HEK293 (cell line): ENCODE measurements at regions not wholly inside any gene's neighbourhood (a gene's known extent, or its start where the extent isn't known, plus 50 kb on each side); places are given as distances from the start of the nearest gene placed in this dataset.

Source experiments
- CTCF ChIA-PET: fragments of 350-600 bp; formaldehyde crosslinking; extraction: SDS; loops from one replicate; lab custom pipeline; 2021; ENCODE audit warnings: antibody characterized with exemption; lab: Yijun Ruan, JAX
- POLR2A ChIA-PET: fragments of 300-600 bp; formaldehyde crosslinking; extraction: SDS; loops from one replicate; lab custom pipeline; 2020; ENCODE audit warnings: antibody characterized with exemption, inconsistent platforms; lab: Yijun Ruan, JAX
- H3K27ac ChIP-seq: fragments of 200-500 bp; sonication (Bioruptor generic); 2 replicates; pipeline ENCODE4 v1.5.1; 2014; ENCODE audit warnings: low read depth, low read length, control low read depth, inconsistent platforms; ENCODE audit errors: extremely low read depth
- H3K36me3 ChIP-seq, 2 experiments: fragments of 200-500 bp in 1 of 2; sonication (Bioruptor generic) in 1 of 2; 1 replicate in 1 of 2; 2 replicates in 1 of 2; pipeline ENCODE4 v1.5.1; 2014 to 2017; ENCODE audit warnings: inconsistent platforms in 2 of 2, low read length in 2 of 2; ENCODE audit not compliant: control insufficient read depth in 2 of 2, insufficient read depth in 1 of 2
- H3K4me1 ChIP-seq: fragments of 200-500 bp; sonication (Bioruptor generic); 2 replicates; pipeline ENCODE4 v1.5.1; 2014; ENCODE audit warnings: mild to moderate bottlenecking, low read length, inconsistent platforms; ENCODE audit not compliant: control insufficient read depth, insufficient read depth
- H3K4me3 ChIP-seq: 2 replicates; pipeline ENCODE4 v1.5.1; 2011; ENCODE audit warnings: low read depth, mild to moderate bottlenecking, control low read depth, low read length, moderate library complexity
- H3K9me3 ChIP-seq: fragments of 200-500 bp; sonication (Bioruptor generic); 2 replicates; pipeline ENCODE4 v1.5.1; 2014; ENCODE audit warnings: low read depth, low read length, inconsistent platforms; ENCODE audit not compliant: control insufficient read depth, insufficient read depth
- BCL11A ChIP-seq: fragments of 450-650 bp; formaldehyde crosslinking; IDR thresholded peaks from 2 replicates; pipeline ENCODE4 v1.5.1; 2016; ENCODE audit warnings: low read depth, missing biosample characterization, missing genetic modification characterization
- FEZF1 ChIP-seq: fragments of 450-650 bp; formaldehyde crosslinking; IDR thresholded peaks from 2 replicates; pipeline ENCODE4 v1.5.1; 2016; ENCODE audit warnings: missing biosample characterization, missing genetic modification characterization
- GFI1B ChIP-seq: fragments of 450-650 bp; formaldehyde crosslinking; IDR thresholded peaks from 2 replicates; pipeline ENCODE4 v1.5.1; 2016; ENCODE audit warnings: missing biosample characterization, missing genetic modification characterization
- INSM2 ChIP-seq: fragments of 450-650 bp; formaldehyde crosslinking; IDR thresholded peaks from 2 replicates; pipeline ENCODE4 v1.5.1; 2016; ENCODE audit warnings: missing biosample characterization, missing genetic modification characterization
- PRDM4 ChIP-seq: fragments of 450-650 bp; formaldehyde crosslinking; IDR thresholded peaks from 2 replicates; pipeline ENCODE4 v1.5.1; 2017; ENCODE audit warnings: missing biosample characterization, missing genetic modification characterization
- RBAK ChIP-seq: fragments of 450-650 bp; formaldehyde crosslinking; IDR thresholded peaks from 2 replicates; pipeline ENCODE4 v1.5.1; 2016; ENCODE audit warnings: missing biosample characterization, missing genetic modification characterization
- WT1 ChIP-seq: fragments of 450-650 bp; formaldehyde crosslinking; IDR thresholded peaks from 2 replicates; pipeline ENCODE4 v1.5.1; 2016; ENCODE audit warnings: missing biosample characterization, missing genetic modification characterization
- ZEB2 ChIP-seq: fragments of 450-650 bp; formaldehyde crosslinking; IDR thresholded peaks from 2 replicates; pipeline ENCODE4 v1.5.1; 2016; ENCODE audit warnings: missing biosample characterization, missing genetic modification characterization
- ZFP41 ChIP-seq: fragments of 450-650 bp; formaldehyde crosslinking; IDR thresholded peaks from 2 replicates; pipeline ENCODE4 v1.5.1; 2016; ENCODE audit warnings: missing biosample characterization, missing genetic modification characterization, borderline replicate concordance
- ZNF10 ChIP-seq: fragments of 450-650 bp; formaldehyde crosslinking; IDR thresholded peaks from 2 replicates; pipeline ENCODE4 v1.5.1; 2017; ENCODE audit warnings: missing biosample characterization, missing genetic modification characterization
- ZNF140 ChIP-seq: fragments of 450-650 bp; formaldehyde crosslinking; IDR thresholded peaks from 2 replicates; pipeline ENCODE4 v1.5.1; 2016; ENCODE audit warnings: missing biosample characterization, missing genetic modification characterization
- ZNF2 ChIP-seq: fragments of 450-650 bp; formaldehyde crosslinking; IDR thresholded peaks from 2 replicates; pipeline ENCODE4 v1.5.1; 2016; ENCODE audit warnings: missing biosample characterization, missing genetic modification characterization
- ZNF274 ChIP-seq, 2 experiments: fragments of 200-500 bp in 1 of 2; fragments of 450-650 bp in 1 of 2; sonication (Bioruptor generic) in 1 of 2; formaldehyde crosslinking in 1 of 2; IDR thresholded peaks; 2 replicates each; pipeline versions ENCODE4 v1.5.1 to v1.6.1; 2014 to 2016; ENCODE audit warnings: borderline replicate concordance in 1 of 2, inconsistent platforms in 1 of 2, low read length in 1 of 2, missing biosample characterization in 1 of 2, missing genetic modification characterization in 1 of 2
- ZNF423 ChIP-seq: fragments of 450-650 bp; formaldehyde crosslinking; IDR thresholded peaks from 2 replicates; pipeline ENCODE4 v1.5.1; 2016; ENCODE audit warnings: missing biosample characterization, missing genetic modification characterization
- ZNF549 ChIP-seq: fragments of 450-650 bp; IDR thresholded peaks from 2 replicates; pipeline ENCODE4 v1.5.1; 2018; ENCODE audit warnings: missing biosample characterization, missing genetic modification characterization, mild to moderate bottlenecking, inconsistent platforms, moderate library complexity
- ZNF561 ChIP-seq: fragments of 450-650 bp; IDR thresholded peaks from 2 replicates; pipeline ENCODE4 v1.5.1; 2018; ENCODE audit warnings: missing biosample characterization, missing genetic modification characterization, borderline replicate concordance
- ZNF571 ChIP-seq: fragments of 450-650 bp; formaldehyde crosslinking; IDR thresholded peaks from 2 replicates; pipeline ENCODE4 v1.5.0; 2017; ENCODE audit warnings: missing biosample characterization, missing genetic modification characterization
- ZNF600 ChIP-seq: fragments of 450-650 bp; formaldehyde crosslinking; IDR thresholded peaks from 2 replicates; pipeline ENCODE4 v1.5.1; 2016; ENCODE audit warnings: missing biosample characterization, missing genetic modification characterization
- ZNF623 ChIP-seq: fragments of 450-650 bp; formaldehyde crosslinking; IDR thresholded peaks from 2 replicates; pipeline ENCODE4 v1.5.1; 2016; ENCODE audit warnings: missing biosample characterization, missing genetic modification characterization
- ZNF677 ChIP-seq: fragments of 450-650 bp; IDR thresholded peaks from 2 replicates; pipeline ENCODE4 v1.5.0; 2018; ENCODE audit warnings: missing biosample characterization, mild to moderate bottlenecking, missing genetic modification characterization, moderate library complexity
- ZNF704 ChIP-seq: fragments of 450-650 bp; formaldehyde crosslinking; IDR thresholded peaks from 2 replicates; pipeline ENCODE4 v1.5.1; 2016; ENCODE audit warnings: missing biosample characterization, missing genetic modification characterization
- ZNF777 ChIP-seq: fragments of 450-650 bp; formaldehyde crosslinking; IDR thresholded peaks from 2 replicates; pipeline ENCODE4 v1.5.1; 2017; ENCODE audit warnings: missing biosample characterization, missing genetic modification characterization, borderline replicate concordance
- ZNF837 ChIP-seq: fragments of 450-650 bp; formaldehyde crosslinking; IDR thresholded peaks from 2 replicates; pipeline ENCODE4 v1.5.1; 2016; ENCODE audit warnings: missing biosample characterization, missing genetic modification characterization
- ZSCAN23 ChIP-seq: fragments of 450-650 bp; formaldehyde crosslinking; IDR thresholded peaks from 2 replicates; pipeline ENCODE4 v1.5.1; 2016; ENCODE audit warnings: missing biosample characterization, missing genetic modification characterization
- TF ChIP-seq, protein P1 (sequence below): fragments of 450-650 bp; formaldehyde crosslinking; conservative IDR thresholded peaks from 2 replicates; pipeline ENCODE4 v1.5.1; 2016; ENCODE audit warnings: low read depth, missing biosample characterization, missing genetic modification characterization

DNA sequence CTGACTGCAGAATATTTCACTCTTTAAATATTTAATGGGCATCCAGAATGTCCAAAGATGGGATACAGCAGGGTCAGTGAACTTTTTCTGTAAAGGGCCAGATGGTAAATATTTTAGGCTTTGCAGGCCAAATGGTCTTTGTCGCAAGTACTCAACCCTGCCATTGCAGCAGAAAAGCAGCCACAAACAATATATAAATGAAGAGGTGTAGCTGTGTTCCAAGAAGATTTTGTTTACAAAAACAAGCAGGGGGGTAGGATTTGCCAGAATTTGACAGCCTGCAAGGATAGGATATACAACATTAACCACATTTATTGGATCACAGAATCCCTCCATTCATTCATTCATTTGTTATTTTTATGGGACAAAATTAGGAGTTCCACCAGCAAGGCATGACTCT is 435.0 kb upstream of the DYNLRB2 start (continued):
- TF ChIP-seq ZNF561 (tag by site-specific recombination) (no peak), ZNF623 (tag by site-specific recombination) (no peak), ZNF274 (IDR thresholded peaks at IDR 0.05; ENCODE audit: low read length) (no peak), ZNF274 (tag by site-specific recombination; IDR thresholded peaks at IDR 0.05; ENCODE audit: borderline replicate concordance) (no peak), GFI1B (no peak)

DNA sequence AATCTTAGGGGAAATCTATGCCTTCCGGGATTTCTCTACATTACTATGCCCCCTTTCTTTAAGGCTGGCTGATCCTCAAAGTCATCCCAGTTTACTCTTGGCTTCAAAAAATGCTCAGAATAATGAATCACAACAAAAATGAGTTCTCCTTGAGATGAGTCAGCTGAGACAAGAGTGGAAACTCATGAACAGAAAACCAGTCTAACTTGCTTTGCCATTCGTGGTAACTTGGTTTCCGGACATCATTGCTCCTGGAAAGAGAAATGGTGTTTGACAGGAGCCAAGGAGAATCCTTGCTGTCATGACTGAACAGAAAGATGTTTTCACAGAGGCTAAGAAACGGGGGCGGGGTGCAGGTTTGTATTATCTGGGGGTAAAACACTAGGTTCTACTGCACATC is 435.6 kb upstream of the DYNLRB2 start:
- ChIA-PET POLR2A (no interaction called here), CTCF (no interaction called here)
- H3K27ac ChIP-seq = no peak overlapping the region
- H3K9me3 ChIP-seq = no peaks in the 10 kb centered on the region
- H3K4me3 ChIP-seq = no peak overlapping the region
- H3K4me1 ChIP-seq = no peaks in the 10 kb centered on the region
- H3K36me3 ChIP-seq = no peaks in the 10 kb centered on the region
- no peak for TF ChIP-seq ZSCAN23 (tag by site-specific recombination)
- TF ChIP-seq ZEB2 (tag by site-specific recombination) = no peak
- no peak for TF ChIP-seq RBAK (tag by site-specific recombination)
- TF ChIP-seq ZNF2 (tag by site-specific recombination) = no peak
- TF ChIP-seq ZNF600 (tag by site-specific recombination) = no peak
- TF ChIP-seq ZNF140 (tag by site-specific recombination) = no peak
- TF ChIP-seq, protein P1, sequence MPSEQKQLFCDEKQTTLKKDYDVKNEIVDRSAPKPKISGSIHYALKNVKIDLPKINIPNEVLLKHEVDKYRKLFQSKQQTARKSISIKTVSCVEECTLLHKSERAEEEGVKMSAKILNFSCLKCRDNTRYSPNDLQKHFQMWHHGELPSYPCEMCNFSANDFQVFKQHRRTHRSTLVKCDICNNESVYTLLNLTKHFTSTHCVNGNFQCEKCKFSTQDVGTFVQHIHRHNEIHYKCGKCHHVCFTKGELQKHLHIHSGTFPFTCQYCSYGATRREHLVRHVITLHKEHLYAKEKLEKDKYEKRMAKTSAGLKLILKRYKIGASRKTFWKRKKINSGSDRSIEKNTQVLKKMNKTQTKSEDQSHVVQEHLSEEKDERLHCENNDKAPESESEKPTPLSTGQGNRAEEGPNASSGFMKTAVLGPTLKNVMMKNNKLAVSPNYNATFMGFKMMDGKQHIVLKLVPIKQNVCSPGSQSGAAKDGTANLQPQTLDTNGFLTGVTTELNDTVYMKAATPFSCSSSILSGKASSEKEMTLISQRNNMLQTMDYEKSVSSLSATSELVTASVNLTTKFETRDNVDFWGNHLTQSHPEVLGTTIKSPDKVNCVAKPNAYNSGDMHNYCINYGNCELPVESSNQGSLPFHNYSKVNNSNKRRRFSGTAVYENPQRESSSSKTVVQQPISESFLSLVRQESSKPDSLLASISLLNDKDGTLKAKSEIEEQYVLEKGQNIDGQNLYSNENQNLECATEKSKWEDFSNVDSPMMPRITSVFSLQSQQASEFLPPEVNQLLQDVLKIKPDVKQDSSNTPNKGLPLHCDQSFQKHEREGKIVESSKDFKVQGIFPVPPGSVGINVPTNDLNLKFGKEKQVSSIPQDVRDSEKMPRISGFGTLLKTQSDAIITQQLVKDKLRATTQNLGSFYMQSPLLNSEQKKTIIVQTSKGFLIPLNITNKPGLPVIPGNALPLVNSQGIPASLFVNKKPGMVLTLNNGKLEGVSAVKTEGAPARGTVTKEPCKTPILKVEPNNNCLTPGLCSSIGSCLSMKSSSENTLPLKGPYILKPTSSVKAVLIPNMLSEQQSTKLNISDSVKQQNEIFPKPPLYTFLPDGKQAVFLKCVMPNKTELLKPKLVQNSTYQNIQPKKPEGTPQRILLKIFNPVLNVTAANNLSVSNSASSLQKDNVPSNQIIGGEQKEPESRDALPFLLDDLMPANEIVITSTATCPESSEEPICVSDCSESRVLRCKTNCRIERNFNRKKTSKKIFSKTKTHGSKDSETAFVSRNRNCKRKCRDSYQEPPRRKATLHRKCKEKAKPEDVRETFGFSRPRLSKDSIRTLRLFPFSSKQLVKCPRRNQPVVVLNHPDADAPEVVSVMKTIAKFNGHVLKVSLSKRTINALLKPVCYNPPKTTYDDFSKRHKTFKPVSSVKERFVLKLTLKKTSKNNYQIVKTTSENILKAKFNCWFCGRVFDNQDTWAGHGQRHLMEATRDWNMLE (tag by site-specific recombination) = no peak

- H3K4me3 ChIP-seq = no peak overlapping the region
- no peaks in the 10 kb centered on the region for H3K4me1 ChIP-seq
- no peak overlapping the region for H3K27ac ChIP-seq
- H3K36me3 ChIP-seq = no peaks in the 10 kb centered on the region
- no peaks in the 10 kb centered on the region for H3K9me3 ChIP-seq
- TF ChIP-seq ZNF777 (no peak), ZNF571 (no peak), ZNF423 (no peak), PRDM4 (tag by site-specific recombination) (no peak), ZNF677 (no peak), ZNF10 (tag by site-specific recombination) (no peak), WT1 (no peak), ZFP41 (tag by site-specific recombination) (no peak), ZNF704 (tag by site-specific recombination) (no peak), BCL11A (tag by site-specific recombination) (no peak), INSM2 (tag by site-specific recombination) (no peak), ZNF549 (tag by site-specific recombination) (no peak), FEZF1 (tag by site-specific recombination) (no peak), ZNF837 (tag by site-specific recombination) (no peak)
- ChIA-PET POLR2A (no interaction called here), CTCF (interaction anchor here (0.6 kb wide), 1 partner anchor 1708 kb away, joined by 3 read pairs; no protein-coding TSS in a partner anchor)
These were observed 436.4 kb upstream of the DYNLRB2 start for GRCh38 chr16:80104401-80104800.
